LHCN-M2 (cell line): ENCODE measurements at regions not wholly inside any gene's neighbourhood (a gene's known extent, or its start where the extent isn't known, plus 50 kb on each side); places are given as distances from the start of the nearest gene placed in this dataset.

Source experiments
- DNase-seq: peaks from one replicate; pipeline ENCODE4 v3.0.0-alpha.2; 2012; ENCODE audit warnings: low read depth

DNA sequence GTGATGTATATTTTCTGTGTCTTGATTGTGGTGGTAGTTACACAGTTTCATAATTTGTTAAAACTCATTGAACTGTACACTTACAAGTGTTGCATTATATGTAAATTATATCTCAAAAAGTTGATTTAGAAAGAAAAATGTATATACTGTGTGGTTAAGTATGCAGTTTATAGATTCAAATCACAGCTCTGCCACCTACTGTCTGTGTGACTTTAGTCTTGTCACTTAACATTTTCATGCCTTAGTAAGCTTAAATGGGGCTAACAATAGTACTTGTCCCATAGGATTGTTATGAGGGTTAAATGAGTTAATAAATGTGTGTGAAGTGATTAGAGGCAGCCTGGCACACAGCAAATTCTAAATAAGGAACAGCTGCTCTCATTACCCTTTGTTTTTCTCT is 120.9 kb upstream of the P2RY1 start:
- DNase-seq: no peak

DNA sequence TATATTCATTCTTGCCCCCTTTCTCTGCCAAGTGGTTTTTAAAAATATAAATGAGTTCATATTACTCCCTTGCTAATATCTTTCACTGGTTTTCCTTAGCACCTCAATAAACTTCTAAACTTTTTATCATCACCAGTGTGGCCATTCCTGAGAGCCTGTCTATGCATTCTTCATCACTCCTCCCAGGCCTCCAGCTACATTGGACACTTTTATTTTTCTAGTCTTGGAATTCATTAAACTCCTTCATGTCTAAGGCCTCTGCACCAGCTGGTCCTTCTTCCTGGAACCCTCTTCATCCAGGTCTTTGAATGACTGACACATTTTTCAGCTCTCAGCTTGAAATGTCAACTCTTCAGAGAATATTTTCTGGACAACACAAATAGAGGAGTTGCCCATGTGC is 120.4 kb upstream of the P2RY1 start:
- DNase-seq: no peak

DNA sequence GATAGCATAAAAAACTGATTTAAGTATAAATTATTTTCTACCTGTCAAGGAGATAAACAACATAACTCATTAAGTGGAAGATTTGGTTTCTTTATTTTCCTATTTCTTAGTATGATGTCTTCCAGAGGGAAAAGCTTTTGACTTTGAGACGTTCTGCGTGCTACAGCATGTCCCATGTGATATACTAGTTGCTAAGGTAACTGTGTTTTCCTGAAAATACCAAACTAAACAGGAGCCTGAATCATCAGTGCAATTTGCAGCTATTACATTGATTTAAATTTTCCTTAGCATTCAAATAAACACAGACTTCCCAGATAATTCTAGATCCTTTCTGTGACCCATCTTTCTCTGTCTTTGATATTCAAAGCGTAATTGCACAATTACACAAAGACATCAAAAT is 117.7 kb upstream of the P2RY1 start:
- no peak for DNase-seq

DNA sequence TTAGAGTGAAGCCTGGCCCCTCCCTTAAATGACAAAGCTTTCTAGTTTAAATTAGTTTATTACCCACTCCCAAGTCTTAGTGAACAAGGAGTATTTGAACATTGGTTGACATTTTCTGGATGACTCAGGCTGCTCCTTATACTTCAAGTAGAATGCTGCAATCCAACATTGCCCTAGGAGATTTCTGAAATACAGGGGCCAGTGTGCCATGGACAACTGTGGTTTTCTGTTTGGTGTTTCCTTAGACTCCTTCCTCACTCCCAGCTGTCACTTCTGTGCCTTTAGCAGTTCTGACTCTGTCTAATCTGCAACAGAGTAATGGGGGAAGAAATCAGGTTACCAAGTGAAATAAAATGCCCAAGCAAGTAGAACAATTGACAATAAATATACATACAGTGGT is 116.1 kb upstream of the P2RY1 start:
- DNase-seq: peak; percentile 6

DNA sequence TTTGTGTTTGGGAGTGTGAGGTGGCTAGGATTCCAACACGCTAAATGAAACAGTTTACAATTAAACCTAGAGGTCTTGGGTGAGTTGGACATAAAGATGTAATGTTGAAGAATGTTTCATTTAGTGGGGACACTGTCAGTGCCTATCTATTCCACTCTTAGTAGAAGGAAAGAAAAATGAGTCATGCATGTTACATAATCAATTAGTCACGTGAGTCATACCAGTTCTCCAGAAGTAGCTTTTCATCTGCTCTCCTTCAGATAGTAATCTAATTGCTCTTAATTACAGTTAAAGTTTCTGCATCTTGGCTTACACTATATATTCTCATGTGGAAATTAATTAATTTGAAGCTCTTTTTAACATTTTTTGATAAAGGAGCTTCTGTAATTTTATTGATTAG is 115.7 kb upstream of the P2RY1 start:
- peak; percentile 31 for DNase-seq

DNA sequence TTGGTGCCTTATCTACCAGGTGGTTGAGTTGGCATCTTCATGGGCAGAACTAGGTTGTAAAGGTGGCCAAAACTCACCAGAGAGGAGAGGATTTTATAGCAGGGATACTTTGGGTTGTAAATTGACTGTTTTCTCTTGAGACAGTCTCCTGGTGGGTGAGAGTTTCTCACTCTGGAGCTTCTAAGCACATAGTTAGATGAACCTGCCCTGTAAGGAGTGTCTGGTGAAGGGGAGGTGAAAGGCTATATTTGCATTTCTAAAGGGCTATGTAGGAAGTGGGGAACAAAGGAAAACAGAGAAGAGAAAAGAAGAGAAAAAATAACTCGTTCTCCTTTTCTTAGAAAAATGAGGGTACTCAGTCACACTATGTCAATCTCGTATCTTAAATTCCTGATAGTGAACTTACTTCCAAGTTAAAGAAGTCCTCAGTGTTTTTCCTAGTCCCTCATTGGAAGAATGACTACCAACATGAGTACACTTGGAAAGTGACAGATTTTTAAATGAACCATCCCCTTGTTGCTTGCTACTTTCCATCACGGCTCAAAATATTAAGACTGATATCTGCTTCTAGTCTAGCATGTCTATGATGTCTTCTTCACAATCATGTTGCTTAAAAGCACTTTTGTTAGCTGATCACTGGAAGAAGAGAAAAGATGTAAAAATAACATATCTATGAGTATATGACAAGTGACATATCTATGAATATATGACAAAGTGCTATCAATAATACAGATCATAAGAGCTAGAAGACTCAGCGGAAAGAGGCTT is 113.8 kb upstream of the P2RY1 start:
- DNase-seq: no peak

DNA sequence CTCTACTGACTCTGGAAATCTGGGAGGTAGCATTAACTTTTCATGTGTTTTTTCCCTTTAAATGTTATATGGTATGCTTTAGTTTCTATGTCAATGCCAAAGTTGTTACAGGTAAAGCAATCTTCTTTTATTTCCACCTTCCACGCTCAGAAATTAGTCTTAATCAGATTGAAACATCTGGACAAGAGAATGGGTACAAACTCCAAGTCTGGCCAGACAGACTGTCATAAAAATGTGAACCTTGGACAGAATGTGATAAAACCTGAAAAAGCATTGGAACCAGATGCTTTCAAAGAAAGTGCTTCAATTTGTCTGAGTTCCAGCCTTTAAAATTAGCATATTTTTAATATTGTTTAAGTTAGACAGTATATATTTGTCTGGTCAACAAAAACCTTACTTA is 110.7 kb upstream of the P2RY1 start:
- DNase-seq: no peak

DNA sequence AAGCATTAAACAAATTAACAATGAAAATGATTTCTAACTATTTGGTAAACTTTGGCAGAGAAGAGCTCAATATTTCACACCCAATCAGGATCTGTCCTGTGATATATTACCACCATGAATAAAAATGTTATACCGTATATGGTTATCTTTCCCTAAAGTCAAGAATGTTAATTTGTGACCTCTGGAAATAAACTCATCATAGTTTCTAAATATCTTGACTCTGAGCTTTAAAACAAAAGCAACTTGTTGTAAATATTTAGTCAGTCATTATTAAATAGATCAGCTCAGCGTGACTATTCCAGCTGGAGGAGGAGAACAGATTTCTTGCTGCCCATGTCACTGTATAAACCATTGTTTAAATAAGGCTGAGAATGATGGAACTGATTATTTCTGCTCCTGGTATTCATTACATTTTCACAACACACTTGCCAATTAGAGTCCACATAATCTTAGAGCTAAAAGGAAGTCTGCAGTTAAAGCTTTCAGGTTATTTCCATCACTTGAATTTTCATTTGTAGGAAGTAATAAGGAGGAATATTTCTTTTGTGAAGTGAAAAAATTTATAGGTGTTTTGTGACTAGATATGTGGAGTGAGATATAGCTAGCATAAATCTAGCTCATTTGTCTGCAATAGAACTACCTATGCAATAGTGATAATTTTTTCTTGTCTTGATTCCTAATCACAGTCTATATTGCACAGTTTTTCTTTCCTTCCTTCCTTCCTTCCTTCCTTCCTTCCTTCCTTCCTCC is 106.5 kb upstream of the P2RY1 start:
- DNase-seq: no peak

DNA sequence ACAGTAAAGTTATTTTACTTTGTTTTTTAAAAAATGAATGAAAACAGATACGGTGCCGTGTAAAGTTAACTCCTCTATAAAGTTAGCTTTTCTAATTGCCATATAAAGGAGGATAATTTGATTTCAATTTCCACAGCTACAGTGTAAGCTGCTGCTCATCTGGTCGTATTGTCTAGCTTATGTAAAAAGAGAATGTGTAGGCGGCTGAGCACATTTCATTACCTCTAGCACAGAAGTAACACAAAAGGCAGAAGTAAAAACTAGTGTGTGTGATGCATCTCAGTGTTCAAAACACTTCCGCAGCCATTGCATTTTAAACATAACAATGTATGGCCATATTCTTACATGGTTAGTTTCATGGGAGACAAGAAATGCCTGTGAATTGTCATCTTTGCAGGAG is 105.0 kb upstream of the P2RY1 start:
- DNase-seq: no peak

DNA sequence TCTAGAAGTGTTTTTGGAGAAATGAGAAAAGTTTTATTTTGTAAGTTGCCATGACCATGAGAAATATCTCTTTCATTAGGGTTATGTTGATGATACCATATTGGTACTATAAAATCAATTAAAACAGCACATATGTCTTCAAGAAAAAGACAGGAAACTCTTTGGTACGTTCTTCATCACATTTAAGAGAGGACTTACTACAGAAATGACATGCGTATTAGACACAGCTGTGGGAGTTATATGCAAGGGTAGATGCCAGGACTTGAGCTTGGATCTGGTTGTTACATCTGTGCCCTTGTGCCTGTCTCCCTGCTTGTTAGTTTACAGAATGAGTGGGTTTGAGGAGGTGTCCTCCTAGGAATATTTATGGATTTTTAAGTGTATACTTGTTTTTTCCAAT is 103.4 kb upstream of the P2RY1 start:
- DNase-seq: no peak

DNA sequence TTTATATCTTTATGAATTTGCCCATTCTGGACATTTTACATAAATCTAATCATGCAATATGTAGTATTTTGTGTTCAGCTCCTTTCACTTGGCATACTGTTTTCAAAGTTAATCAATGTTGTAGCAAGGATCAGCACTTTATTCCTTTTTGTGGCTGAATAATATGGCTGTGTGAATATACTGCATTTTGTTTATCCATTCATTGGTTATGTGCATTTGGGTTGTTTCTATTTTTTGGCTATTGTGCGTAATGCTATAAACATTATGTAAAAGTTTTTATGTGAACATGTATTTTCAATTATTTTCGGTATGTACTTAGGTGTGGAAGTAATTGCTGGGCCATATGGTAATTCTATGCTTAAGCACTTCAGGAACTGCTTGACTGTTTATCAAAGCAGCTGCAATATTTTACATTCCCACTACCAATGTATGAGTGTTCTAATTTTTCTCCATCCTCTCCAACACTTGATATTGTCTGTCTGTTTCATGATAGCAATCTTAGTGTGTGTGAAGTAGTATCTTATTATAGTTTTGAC is 101.3 kb upstream of the P2RY1 start:
- DNase-seq: no peak

DNA sequence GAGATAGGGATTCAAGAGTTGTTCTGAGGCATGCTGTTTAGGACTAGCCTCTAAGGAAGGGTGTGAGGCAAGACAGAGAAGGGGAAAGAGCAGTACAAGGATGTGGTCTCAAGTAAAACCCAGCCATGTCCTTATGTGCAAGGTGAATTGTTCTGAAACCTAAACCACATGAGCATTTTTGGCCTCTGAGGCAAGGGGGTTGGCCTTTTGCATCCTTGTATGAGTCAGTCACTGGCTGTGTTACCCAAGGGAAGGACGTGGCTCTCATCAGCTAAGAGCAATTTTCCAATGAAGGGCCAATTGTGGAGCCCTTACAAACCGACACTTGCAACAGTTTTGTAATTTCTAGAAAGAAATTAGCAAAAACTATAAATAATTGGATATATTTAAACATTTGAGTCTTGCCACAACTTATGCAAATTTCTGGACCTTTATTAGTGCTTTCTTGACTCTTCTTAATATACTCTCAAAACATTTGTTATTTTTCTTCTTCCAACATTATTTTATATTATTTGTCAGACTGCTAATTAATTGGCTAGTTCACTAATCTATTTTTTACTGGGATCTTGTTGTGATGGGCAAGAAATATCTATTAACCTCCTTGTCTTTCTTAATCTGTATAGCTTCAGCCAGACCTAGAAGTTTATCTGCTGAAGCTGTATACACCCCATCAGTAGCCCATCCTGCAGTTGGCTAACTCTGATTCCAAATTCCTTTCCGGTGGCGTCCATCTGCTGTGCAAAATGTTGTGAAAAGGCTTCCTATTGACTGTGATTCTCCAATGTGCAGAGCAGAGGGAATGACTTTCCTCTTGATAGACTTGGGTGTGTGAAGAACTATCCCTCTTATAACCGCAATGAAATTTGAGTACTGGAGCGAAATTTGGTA is 97.7 kb upstream of the P2RY1 start:
- peak; percentile 60 for DNase-seq

DNA sequence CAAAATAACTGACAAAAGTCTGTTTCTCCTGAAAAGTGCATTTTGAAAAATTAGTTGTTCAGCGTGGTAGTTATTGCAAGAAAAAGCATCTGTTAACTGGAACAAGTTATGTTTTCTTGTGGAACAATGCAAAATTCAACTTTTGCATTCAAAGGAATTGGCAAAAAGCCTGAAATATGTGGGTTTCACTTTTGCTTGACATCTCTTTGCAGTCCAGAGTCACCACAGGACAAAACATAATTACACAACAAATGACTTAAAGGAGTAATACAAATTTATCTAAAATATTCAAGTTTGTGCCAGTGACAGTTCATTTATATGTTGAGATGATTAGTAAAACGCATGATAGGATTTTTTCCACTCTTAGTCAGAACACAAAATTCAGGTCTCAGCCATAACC is 96.3 kb upstream of the P2RY1 start:
- DNase-seq: peak; percentile 16

DNA sequence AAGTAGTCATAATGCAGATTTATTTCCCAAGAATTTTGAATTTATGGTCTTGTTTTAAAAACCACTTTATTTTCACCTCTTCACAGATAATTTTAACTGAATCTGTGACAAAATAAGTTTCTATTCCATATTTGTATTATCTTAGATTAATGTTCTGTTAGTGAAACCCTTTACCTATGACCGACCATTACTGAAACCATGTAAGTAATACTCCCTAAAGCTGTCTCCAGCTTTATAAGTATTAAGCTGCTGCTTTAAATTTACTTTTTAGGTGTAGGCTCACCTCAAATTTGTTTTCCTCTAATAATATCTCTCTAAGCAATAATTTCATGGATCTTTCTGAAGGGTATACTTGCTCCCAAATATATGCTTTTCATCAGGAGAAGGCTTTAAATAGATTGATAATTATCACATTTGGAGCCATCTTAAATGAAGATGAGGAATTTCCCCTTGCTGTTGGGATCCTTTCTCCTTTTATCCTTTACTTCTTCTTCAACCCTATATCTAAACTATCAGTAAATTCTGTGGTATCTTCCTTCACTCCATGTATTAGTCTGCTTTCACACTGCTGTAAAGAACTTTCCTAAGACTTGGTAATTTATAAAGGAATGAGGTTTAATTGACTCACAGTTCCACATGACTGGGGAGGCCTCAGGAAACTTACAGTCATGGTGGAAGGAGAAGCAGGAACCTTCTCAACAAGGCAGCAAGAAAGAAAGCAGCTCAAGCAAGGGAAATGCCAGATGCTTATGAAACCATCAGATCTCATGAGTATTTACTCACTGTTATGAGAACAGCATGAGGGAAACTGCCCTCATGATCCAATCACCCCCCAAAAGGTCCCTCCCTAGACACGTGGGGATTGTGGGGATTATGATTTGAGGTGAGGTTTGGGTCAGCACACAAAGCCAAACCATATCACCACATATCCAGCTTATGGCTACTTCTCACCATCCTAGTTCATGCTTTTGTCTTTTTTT is 92.3 kb upstream of the P2RY1 start:
- no peak for DNase-seq

DNA sequence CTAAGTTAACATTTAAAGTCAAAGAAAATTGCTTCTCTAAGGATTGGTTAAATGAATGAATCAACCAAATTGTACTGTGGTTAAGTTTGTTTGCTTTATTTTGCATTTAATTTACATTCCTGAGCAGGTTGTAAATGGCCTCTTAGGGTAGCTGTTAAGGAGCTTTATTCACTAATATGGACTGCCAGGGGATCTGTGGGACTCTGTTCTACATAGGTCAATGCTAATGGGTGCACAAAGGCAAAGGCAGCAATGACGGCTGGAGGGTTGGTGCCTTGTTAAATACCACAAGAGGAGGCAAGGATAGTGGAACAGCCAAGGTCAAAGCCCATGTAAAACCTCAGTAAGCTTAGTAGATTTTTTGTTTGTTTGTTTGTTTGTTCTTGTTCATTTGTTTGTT is 89.3 kb upstream of the P2RY1 start:
- DNase-seq: no peak

DNA sequence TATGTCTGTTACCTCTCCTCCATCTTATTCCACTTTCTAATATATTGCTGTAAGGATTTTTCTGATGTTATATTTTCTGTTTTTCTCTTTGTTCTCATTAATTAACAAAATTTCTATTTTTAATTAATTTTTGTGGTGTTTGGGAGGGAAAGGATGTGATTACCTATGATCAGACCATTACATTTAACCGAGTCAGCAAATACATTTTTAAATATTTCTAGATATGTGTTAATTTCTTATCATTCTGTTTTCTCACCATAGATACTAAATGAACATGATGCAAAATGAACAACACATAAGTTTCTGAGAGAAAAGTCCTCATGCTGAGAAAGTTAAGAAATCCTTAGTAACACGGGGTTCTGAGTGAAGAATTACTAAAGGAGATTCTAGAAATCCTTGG is 80.6 kb upstream of the P2RY1 start:
- no peak for DNase-seq

DNA sequence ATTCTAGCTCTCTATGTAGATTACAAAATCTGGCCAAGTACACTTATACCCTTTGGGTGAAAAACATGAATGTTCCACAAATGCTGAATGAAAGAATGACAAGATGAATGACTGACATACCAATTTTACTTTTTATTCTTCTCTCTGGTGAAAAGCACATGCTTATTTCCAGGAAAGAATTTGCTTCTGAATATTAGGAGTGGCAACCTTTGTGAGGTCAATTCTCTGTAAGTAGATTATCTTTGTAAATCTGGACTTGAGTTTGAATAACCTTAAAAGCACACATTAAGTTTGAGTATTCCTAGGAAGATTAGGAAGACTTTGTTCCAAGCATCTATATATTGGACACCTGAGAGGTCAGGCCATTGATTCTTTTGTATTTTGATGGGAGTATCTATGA is 78.1 kb upstream of the P2RY1 start:
- no peak for DNase-seq

DNA sequence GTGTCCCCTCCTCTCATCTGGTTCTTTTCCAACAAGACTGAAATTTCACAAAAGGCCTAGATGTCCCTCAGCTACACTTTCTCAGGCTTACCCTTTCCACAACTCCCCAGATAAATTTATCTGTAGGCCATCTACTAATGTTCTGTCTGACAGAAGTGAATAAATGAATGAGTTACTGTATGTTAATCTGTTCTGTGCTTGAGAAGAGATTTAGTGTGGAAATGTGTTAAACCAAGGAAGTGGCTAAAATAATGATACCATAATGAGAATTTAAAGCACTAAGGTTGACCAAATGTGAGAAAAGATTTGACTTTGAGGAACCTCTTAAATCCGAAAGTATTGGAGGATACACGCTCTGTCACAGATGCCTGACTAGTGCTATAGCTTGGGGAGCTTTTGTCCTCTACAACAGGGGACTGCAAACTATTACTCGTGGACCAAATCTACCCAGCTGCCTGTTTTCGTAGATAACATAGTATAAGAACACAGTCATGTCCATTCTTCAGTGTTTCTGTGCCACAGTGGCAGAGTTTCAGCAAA is 74.8 kb upstream of the P2RY1 start:
- no peak for DNase-seq

DNA sequence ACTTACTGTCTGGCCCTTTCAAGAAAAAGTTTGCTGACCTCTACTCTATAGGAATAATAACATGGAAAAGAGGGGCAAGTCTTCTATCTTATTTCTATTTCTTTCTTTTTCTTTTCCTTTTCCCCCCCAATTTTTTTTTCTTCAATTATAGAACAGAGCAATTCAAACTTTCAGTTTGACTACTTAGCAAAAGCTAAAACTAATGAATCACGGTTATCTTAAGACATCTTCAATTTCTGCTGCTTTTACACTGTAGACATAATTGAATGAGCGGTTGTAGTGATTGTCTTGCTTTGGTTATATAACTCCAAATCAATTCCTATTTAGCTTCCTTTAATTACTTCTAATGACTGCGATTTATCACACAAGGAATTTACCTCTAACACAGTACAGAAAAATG is 74.3 kb upstream of the P2RY1 start:
- no peak for DNase-seq

DNA sequence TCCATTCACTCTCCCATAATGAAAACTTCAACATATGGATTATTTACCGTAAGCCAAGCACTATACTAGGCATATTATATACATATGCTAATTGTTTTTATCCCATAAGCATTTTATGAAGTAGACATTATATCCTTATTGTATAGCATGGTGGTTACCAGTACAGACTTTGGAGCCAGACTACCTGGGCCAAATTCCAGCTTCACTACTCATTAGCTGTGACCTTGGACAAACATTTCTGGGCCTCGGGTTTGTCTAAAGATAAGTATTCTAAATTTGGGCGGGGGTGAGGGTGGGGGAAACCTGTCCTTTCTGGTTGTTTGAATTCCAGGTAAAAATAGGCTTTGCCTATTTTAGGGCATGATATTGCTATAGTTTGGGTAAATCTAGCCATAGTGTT is 66.5 kb upstream of the P2RY1 start:
- DNase-seq: no peak

DNA sequence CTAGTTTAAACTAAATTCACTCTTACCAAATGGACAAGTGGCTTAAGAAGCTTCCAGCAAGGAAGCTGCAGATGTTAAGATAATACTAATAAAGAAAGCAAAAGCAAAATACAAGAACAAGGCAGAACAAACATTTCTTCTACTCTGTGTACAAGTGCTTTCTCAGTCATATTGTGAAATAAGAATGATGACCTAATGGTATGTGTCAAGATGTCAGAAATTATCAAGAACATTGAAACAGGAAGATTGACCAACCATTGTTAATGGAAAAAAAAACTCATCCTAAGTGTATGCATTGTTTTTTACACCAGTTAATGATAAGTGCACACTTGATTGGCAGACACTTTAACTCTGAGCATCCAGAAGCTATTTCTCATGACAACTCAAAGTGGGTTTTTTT is 65.4 kb upstream of the P2RY1 start:
- DNase-seq: peak; percentile 2
